ENCODE measurements at regions not wholly inside any gene's neighbourhood (a gene's known extent, or its start where the extent isn't known, plus 50 kb on each side); places are given as distances from the start of the nearest gene placed in this dataset.

- Histone ChIP-seq H3K4me3 (no peak overlapping the region), H3K4me2 (ENCODE audit: insufficient read depth, low read length) (no peak overlapping the region; the same call in 1 of the 2 replicates), H4K20me1 (replicated peaks; ENCODE audit: control insufficient read depth, insufficient read depth, low read length) (no peaks in the 10 kb centered on the region), H3K4me1 (replicated peaks in 1 of 2; ENCODE audit: control insufficient read depth in 2 of 2, insufficient read depth in 2 of 2, low read length in 2 of 2) (peaks cover 0 to 13% of the 10 kb centered on the region in 2 experiments; a peak in 3 of 5 replicates), H3K9ac (ENCODE audit: insufficient read depth in 1 of 2, low read depth in 2 of 2, low read length in 2 of 2) (peak overlapping the region in 1 of 2 experiments; percentile 19; a peak in 1 of 4 replicates), H3K36me3 (ENCODE audit: control insufficient read depth, insufficient read depth, low read length) (no peaks in the 10 kb centered on the region), H3K9me1 (ENCODE audit: control insufficient read depth, insufficient read depth, low read length) (no peaks in the 10 kb centered on the region), H2AFZ (ENCODE audit: low read depth, low read length) (peak overlapping the region; percentile 72), H3K27me3 (ENCODE audit: control insufficient read depth in 2 of 2, insufficient read depth in 2 of 2, low read length in 2 of 2) (no peaks in the 10 kb centered on the region), H3K79me2 (ENCODE audit: control insufficient read depth, insufficient read depth, low read length) (no peaks in the 10 kb centered on the region), H3K9me3 (replicated peaks; ENCODE audit: control insufficient read depth, insufficient read depth, low read depth, low read length) (no peaks in the 10 kb centered on the region; the same call in 1 of the 2 replicates), H3K27ac (ENCODE audit: extremely low read depth, low read depth, low read length) (peak overlapping the region; percentile 78)
- intact Hi-C loops (cut with micrococcal nuclease) (no loop called here), in situ Hi-C loops (cut with MboI) (no loop called here)
- FAIRE-seq (no peak), DNase-seq (ENCODE audit: extremely low read depth in 1 of 4, low spot score in 3 of 4) (peak in 2 of 4 experiments; percentile 10 to 16), ATAC-seq (peak; percentile 57)
- no TSS peak for BruUV-seq (replicated peaks)
- ChIA-PET CTCF (ENCODE audit: low intra/inter-chr PET ratio) (no interaction called here), POLR2A (no interaction called here)
- 11% methylated on average over 4 of the region's 4 CpGs for WGBS (ENCODE audit: insufficient coverage, low coverage, missing lambda C conversion rate)
- TF ChIP-seq AFF1 (IDR thresholded peaks at IDR 0.05; ENCODE audit: low read depth in 1 of 2, partially characterized antibody in 2 of 2) (peak in 1 of 2 experiments; percentile 8), ZBTB49 (CRISPR knock-in tag; IDR thresholded peaks at IDR 0.05; ENCODE audit: borderline replicate concordance) (no peak), FOXM1 (IDR thresholded peaks at IDR 0.05; ENCODE audit: low read depth) (peak; percentile 5; the same call in 1 of the 2 replicates), FOXM1 (CRISPR knock-in tag; IDR thresholded peaks at IDR 0.05; ENCODE audit: low read depth) (no peak), STAT5B (CRISPR knock-in tag; IDR thresholded peaks at IDR 0.05) (no peak), PYGO2 (tag; IDR thresholded peaks at IDR 0.05) (0 out of 2 replicates have a peak, but pooled peaks have one; percentile 7), FOSL1 (tag; conservative IDR thresholded peaks at IDR 0.05) (peak; percentile 78; the same call in 1 of the 2 replicates), CBFA2T3 (IDR thresholded peaks at IDR 0.05) (no peak), RERE (CRISPR knock-in tag; IDR thresholded peaks at IDR 0.05; ENCODE audit: borderline replicate concordance) (no peak), ESRRB (CRISPR knock-in tag; IDR thresholded peaks at IDR 0.05; ENCODE audit: borderline replicate concordance) (no peak), ELF1 (tag; IDR thresholded peaks at IDR 0.05) (0 out of 2 replicates have a peak, but pooled peaks have one; percentile 17)
Measured at GRCh38 chr3:135514060-135514448, 451.5 kb upstream of the PPP2R3A start.

Data from K562 (cell line).